ENCODE measurements at regions not wholly inside any gene's neighbourhood (a gene's known extent, or its start where the extent isn't known, plus 50 kb on each side); places are given as distances from the start of the nearest gene placed in this dataset.

GRCh38 chr13:22506096-22506691, 674.6 kb upstream of the SGCG start:
- Histone ChIP-seq H3K27ac (ENCODE audit: insufficient read depth, low read length) (no peak overlapping the region), H3K9ac (ENCODE audit: insufficient read depth, low read length) (no peak overlapping the region), H4K20me1 (ENCODE audit: control insufficient read depth, extremely low read depth, insufficient read depth, low read length) (no peaks in the 10 kb centered on the region), H3K4me2 (ENCODE audit: extremely low read depth, insufficient read depth, low read length) (peak overlapping the region; percentile 25), H3K36me3 (ENCODE audit: control insufficient read depth, insufficient read depth, low read length) (no peaks in the 10 kb centered on the region), H2AFZ (ENCODE audit: low read length) (peak overlapping the region; percentile 46), H3K79me2 (ENCODE audit: control insufficient read depth, insufficient read depth, low read length) (no peaks in the 10 kb centered on the region), H3K4me3 (replicated peaks in 1 of 4; ENCODE audit: control extremely low read depth in 1 of 4, insufficient read depth in 1 of 4, low read depth in 3 of 4, low read length in 4 of 4) (peak overlapping the region in 2 of 4 experiments; percentile 10 to 18), H3K27me3 (ENCODE audit: control insufficient read depth, insufficient read depth, low read length) (no peaks in the 10 kb centered on the region), H3K9me3 (ENCODE audit: control insufficient read depth, insufficient read depth, low read depth, low read length) (no peaks in the 10 kb centered on the region), H3K4me1 (ENCODE audit: control insufficient read depth, extremely low read depth, insufficient read depth, low read length) (no peaks in the 10 kb centered on the region)
- TF ChIP-seq, protein P1, sequence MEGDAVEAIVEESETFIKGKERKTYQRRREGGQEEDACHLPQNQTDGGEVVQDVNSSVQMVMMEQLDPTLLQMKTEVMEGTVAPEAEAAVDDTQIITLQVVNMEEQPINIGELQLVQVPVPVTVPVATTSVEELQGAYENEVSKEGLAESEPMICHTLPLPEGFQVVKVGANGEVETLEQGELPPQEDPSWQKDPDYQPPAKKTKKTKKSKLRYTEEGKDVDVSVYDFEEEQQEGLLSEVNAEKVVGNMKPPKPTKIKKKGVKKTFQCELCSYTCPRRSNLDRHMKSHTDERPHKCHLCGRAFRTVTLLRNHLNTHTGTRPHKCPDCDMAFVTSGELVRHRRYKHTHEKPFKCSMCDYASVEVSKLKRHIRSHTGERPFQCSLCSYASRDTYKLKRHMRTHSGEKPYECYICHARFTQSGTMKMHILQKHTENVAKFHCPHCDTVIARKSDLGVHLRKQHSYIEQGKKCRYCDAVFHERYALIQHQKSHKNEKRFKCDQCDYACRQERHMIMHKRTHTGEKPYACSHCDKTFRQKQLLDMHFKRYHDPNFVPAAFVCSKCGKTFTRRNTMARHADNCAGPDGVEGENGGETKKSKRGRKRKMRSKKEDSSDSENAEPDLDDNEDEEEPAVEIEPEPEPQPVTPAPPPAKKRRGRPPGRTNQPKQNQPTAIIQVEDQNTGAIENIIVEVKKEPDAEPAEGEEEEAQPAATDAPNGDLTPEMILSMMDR (conservative IDR thresholded peaks at IDR 0.05 in 1 of 2, IDR thresholded peaks at IDR 0.05 in 1 of 2; ENCODE audit: low read depth in 1 of 2, low read length in 2 of 2), result peak; percentile 17 to 49
- TF ChIP-seq EZH2 (IDR thresholded peaks at IDR 0.05; ENCODE audit: low read length, missing control alignments), result no peak
- peak in 1 of 2 donors; percentile 43 for DNase-seq (ENCODE audit: low read depth in 2 of 2)

GRCh38 chr13:22517544-22517943, 663.2 kb upstream of the SGCG start:
- TF ChIP-seq, protein P1 (conservative IDR thresholded peaks at IDR 0.05 in 1 of 2, IDR thresholded peaks at IDR 0.05 in 1 of 2; ENCODE audit: low read depth in 1 of 2, low read length in 2 of 2), result no peak
- no peak for TF ChIP-seq EZH2 (IDR thresholded peaks at IDR 0.05; ENCODE audit: low read length, missing control alignments)
- no peaks in the 10 kb centered on the region for H3K79me2 ChIP-seq (ENCODE audit: control insufficient read depth, insufficient read depth, low read length)

DNA sequence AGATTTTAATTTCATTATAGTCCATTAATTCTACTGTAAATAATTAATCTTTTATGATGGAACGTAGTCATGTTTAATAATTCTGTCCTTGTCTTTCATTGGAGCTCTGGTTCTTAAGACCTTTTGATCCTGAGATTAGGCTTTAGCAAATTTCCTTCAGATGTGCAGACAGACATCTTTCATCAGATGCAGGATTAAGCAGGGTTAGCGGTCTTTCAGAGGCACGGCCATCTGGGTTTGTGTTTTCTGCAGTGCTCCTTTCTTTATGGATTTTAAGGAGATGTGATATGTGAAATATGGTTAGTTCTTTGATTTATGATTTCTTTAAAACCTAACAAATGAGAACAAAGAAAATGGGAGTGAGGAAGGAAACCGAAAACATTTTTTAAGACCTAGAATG, 643.9 kb upstream of the SGCG start:
- Histone ChIP-seq H3K27me3 (ENCODE audit: control insufficient read depth, insufficient read depth, low read length) (no peaks in the 10 kb centered on the region), H3K4me2 (ENCODE audit: extremely low read depth, insufficient read depth, low read length) (no peak overlapping the region), H3K4me3 (replicated peaks in 1 of 4; ENCODE audit: control extremely low read depth in 1 of 4, insufficient read depth in 1 of 4, low read depth in 3 of 4, low read length in 4 of 4) (no peak overlapping the region), H3K9ac (ENCODE audit: insufficient read depth, low read length) (no peak overlapping the region), H2AFZ (ENCODE audit: low read length) (no peak overlapping the region), H3K27ac (ENCODE audit: insufficient read depth, low read length) (no peak overlapping the region), H4K20me1 (ENCODE audit: control insufficient read depth, extremely low read depth, insufficient read depth, low read length) (no peaks in the 10 kb centered on the region), H3K79me2 (ENCODE audit: control insufficient read depth, insufficient read depth, low read length) (no peaks in the 10 kb centered on the region), H3K4me1 (ENCODE audit: control insufficient read depth, extremely low read depth, insufficient read depth, low read length) (no peaks in the 10 kb centered on the region), H3K9me3 (ENCODE audit: control insufficient read depth, insufficient read depth, low read depth, low read length) (no peaks in the 10 kb centered on the region), H3K36me3 (ENCODE audit: control insufficient read depth, insufficient read depth, low read length) (no peaks in the 10 kb centered on the region)
- no peak for TF ChIP-seq EZH2 (IDR thresholded peaks at IDR 0.05; ENCODE audit: low read length, missing control alignments)
- TF ChIP-seq, protein P1 (conservative IDR thresholded peaks at IDR 0.05 in 1 of 2, IDR thresholded peaks at IDR 0.05 in 1 of 2; ENCODE audit: low read depth in 1 of 2, low read length in 2 of 2), result no peak
- no peak for DNase-seq (ENCODE audit: low read depth in 2 of 2)

More at GRCh38 chr13:22517544-22517943, 663.2 kb upstream of the SGCG start:
- DNase-seq (ENCODE audit: low read depth in 2 of 2), result peak in 1 of 2 donors; percentile 6
- H3K4me1 ChIP-seq (ENCODE audit: control insufficient read depth, extremely low read depth, insufficient read depth, low read length), result no peaks in the 10 kb centered on the region
- no peaks in the 10 kb centered on the region for H4K20me1 ChIP-seq (ENCODE audit: control insufficient read depth, extremely low read depth, insufficient read depth, low read length)
- H3K9me3 ChIP-seq (ENCODE audit: control insufficient read depth, insufficient read depth, low read depth, low read length), result no peaks in the 10 kb centered on the region
- no peak overlapping the region for H3K4me2 ChIP-seq (ENCODE audit: extremely low read depth, insufficient read depth, low read length)
- no peaks in the 10 kb centered on the region for H3K36me3 ChIP-seq (ENCODE audit: control insufficient read depth, insufficient read depth, low read length)
- H3K27ac ChIP-seq (ENCODE audit: insufficient read depth, low read length), result no peak overlapping the region
- no peak overlapping the region for H3K4me3 ChIP-seq (replicated peaks in 1 of 4; ENCODE audit: control extremely low read depth in 1 of 4, insufficient read depth in 1 of 4, low read depth in 3 of 4, low read length in 4 of 4)
- no peak overlapping the region for H3K9ac ChIP-seq (ENCODE audit: insufficient read depth, low read length)
- H3K27me3 ChIP-seq (ENCODE audit: control insufficient read depth, insufficient read depth, low read length), result no peaks in the 10 kb centered on the region
- H2AFZ ChIP-seq (ENCODE audit: low read length), result no peak overlapping the region
